OCI-LY7 (cell line): ENCODE measurements at regions not wholly inside any gene's neighbourhood (a gene's known extent, or its start where the extent isn't known, plus 50 kb on each side); places are given as distances from the start of the nearest gene placed in this dataset.

Source experiments
- BruUV-seq: library from RNA; stranded (reverse); fragments of 400-500 nt; replicated peaks from 2 replicates; lab custom pipeline; 2021; lab: Mats Ljungman, UMichigan
- CTCF ChIA-PET: fragments of 300-600 bp; sonication (Branson Sonifier 250); formaldehyde crosslinking; loops from one replicate; lab custom pipeline; 2022; ENCODE audit warnings: antibody characterized with exemption; ENCODE audit not compliant: unreplicated experiment; lab: Charles Lee
- POLR2A ChIA-PET: fragments of 300-600 bp; sonication (Branson Sonifier 250); formaldehyde crosslinking; loops from one replicate; lab custom pipeline; 2022; ENCODE audit warnings: antibody characterized with exemption; lab: Charles Lee
- DNase-seq: peaks from one replicate; pipeline ENCODE4 v3.0.0-alpha.2; 2015; ENCODE audit warnings: low spot score
- H2AFZ ChIP-seq: fragments of 200-600 bp; sonication (generic), shearing (Covaris generic); 2 replicates; pipeline ENCODE4 v1.6.1; 2014; ENCODE audit warnings: mild to moderate bottlenecking, antibody characterized with exemption, low read length, moderate library complexity
- H3K27ac ChIP-seq: fragments of 200-600 bp; sonication (generic); 2 replicates; pipeline ENCODE4 v1.5.1; 2014; ENCODE audit warnings: mixed run types, low read depth, mild to moderate bottlenecking, moderate library complexity, low read length, inconsistent platforms; ENCODE audit not compliant: poor library complexity, severe bottlenecking
- H3K36me3 ChIP-seq: fragments of 200-600 bp; sonication (generic); 2 replicates; pipeline ENCODE4 v1.6.1; 2014; ENCODE audit warnings: mild to moderate bottlenecking, antibody characterized with exemption, low read length, moderate library complexity, mixed read lengths; ENCODE audit not compliant: insufficient read depth
- H3K4me1 ChIP-seq: fragments of 200-600 bp; sonication (generic); 2 replicates; pipeline ENCODE4 v1.5.1; 2014; ENCODE audit warnings: mild to moderate bottlenecking, low read length; ENCODE audit not compliant: insufficient read depth, poor library complexity, severe bottlenecking
- H3K4me2 ChIP-seq: fragments of 200-600 bp; sonication (generic); 2 replicates; pipeline ENCODE4 v1.6.1; 2014; ENCODE audit warnings: mild to moderate bottlenecking, low read length
- H3K4me3 ChIP-seq: fragments of 200-600 bp; sonication (generic); 2 replicates; pipeline ENCODE4 v1.5.1; 2014; ENCODE audit warnings: mild to moderate bottlenecking, low read depth, low read length; ENCODE audit not compliant: poor library complexity, severe bottlenecking
- H3K79me2 ChIP-seq: fragments of 200-600 bp; sonication (generic); 2 replicates; pipeline ENCODE4 v1.6.1; 2016; ENCODE audit warnings: low read depth, mild to moderate bottlenecking, low read length, moderate library complexity, mixed read lengths; ENCODE audit not compliant: insufficient read depth
- H3K9me2 ChIP-seq: fragments of 200-600 bp; sonication (generic); 2 replicates; pipeline ENCODE4 v1.6.1; 2016; ENCODE audit warnings: mild to moderate bottlenecking, low read length, mixed read lengths; ENCODE audit not compliant: insufficient read depth
- H3K9me3 ChIP-seq: fragments of 200-600 bp; sonication (generic); 2 replicates; pipeline ENCODE4 v1.6.1; 2014; ENCODE audit warnings: mild to moderate bottlenecking, mixed run types, low read length, mixed read lengths
- H4K20me1 ChIP-seq: fragments of 200-600 bp; sonication (generic); 2 replicates; pipeline ENCODE4 v1.6.1; 2014; ENCODE audit warnings: mild to moderate bottlenecking, antibody characterized with exemption, low read length, moderate library complexity, mixed read lengths; ENCODE audit not compliant: insufficient read depth
- EZH2phosphoT487 ChIP-seq: fragments of 200-600 bp; sonication (generic); IDR thresholded peaks from 2 replicates; pipeline ENCODE4 v1.6.1; 2018; ENCODE audit warnings: low read depth, borderline replicate concordance, mild to moderate bottlenecking, mixed run types, antibody characterized with exemption, low read length, moderate library complexity, mixed read lengths
- intact Hi-C: fragments of 100-400 bp; cut with micrococcal nuclease; formaldehyde crosslinking; loops from one replicate; pipeline ENCODE4 v1.10.0; 2022; ENCODE audit not compliant: unreplicated experiment
- TF ChIP-seq, protein P1 (sequence below): fragments of 200-600 bp; sonication (generic); conservative IDR thresholded peaks from 2 replicates; pipeline ENCODE4 v1.5.1; 2014; ENCODE audit warnings: mild to moderate bottlenecking, antibody characterized with exemption, low read length, moderate library complexity, mixed read lengths

DNA sequence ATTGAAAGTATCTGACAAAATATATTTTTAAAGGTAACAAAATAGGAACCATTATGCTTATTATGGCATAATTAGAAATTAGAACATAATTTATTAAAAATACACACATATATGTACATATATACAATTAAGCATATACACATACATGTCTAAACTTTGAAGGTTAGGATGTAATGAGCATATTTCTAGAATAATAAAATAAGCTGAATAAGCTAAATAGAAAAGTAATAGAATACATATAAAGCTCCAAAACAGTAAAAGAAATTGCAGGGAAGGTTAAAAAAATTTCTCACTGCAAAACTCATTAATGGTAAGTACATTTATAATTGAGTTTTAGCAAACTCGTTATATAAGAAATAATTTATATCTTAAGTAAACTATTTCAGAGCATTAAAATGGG, 1561.5 kb upstream of the ZEB2 start:
- CTCF ChIA-PET, result no interaction called here
- POLR2A ChIA-PET, result no interaction called here
- Histone ChIP-seq H4K20me1 (no peaks in the 10 kb centered on the region), H3K27ac (no peak overlapping the region), H3K4me2 (no peak overlapping the region), H3K9me3 (no peaks in the 10 kb centered on the region), H3K79me2 (no peaks in the 10 kb centered on the region), H2AFZ (no peak overlapping the region), H3K4me1 (no peaks in the 10 kb centered on the region), H3K9me2 (no peaks in the 10 kb centered on the region), H3K36me3 (no peaks in the 10 kb centered on the region), H3K4me3 (no peak overlapping the region)
- no peak for DNase-seq
- no TSS peak for BruUV-seq
- no peak for TF ChIP-seq EZH2phosphoT487
- TF ChIP-seq, protein P1, sequence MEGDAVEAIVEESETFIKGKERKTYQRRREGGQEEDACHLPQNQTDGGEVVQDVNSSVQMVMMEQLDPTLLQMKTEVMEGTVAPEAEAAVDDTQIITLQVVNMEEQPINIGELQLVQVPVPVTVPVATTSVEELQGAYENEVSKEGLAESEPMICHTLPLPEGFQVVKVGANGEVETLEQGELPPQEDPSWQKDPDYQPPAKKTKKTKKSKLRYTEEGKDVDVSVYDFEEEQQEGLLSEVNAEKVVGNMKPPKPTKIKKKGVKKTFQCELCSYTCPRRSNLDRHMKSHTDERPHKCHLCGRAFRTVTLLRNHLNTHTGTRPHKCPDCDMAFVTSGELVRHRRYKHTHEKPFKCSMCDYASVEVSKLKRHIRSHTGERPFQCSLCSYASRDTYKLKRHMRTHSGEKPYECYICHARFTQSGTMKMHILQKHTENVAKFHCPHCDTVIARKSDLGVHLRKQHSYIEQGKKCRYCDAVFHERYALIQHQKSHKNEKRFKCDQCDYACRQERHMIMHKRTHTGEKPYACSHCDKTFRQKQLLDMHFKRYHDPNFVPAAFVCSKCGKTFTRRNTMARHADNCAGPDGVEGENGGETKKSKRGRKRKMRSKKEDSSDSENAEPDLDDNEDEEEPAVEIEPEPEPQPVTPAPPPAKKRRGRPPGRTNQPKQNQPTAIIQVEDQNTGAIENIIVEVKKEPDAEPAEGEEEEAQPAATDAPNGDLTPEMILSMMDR, result no peak
- intact Hi-C loops, result no loop called here

DNA sequence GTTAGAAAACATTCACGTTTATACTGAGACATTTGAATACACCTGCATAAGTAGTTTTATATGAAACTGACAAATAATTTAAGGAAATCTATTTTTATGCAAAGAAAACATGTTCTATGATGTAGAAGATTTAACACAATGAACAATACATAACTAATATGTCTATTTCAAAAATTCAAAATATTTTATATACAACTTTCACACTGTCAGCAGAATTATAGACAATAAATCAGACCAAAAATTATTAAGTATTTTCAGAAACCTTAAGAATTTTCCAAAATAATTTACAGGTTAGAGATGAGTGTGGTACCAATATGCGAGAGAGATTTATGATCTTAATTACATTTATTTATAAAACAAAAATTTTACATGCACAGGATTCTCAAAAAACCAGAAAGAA, 1561.0 kb upstream of the ZEB2 start:
- no TSS peak for BruUV-seq
- no peak for DNase-seq
- POLR2A ChIA-PET, result no interaction called here
- Histone ChIP-seq H2AFZ (no peak overlapping the region), H3K9me2 (no peaks in the 10 kb centered on the region), H3K4me2 (no peak overlapping the region), H4K20me1 (no peaks in the 10 kb centered on the region), H3K79me2 (no peaks in the 10 kb centered on the region), H3K27ac (no peak overlapping the region), H3K4me1 (no peaks in the 10 kb centered on the region), H3K36me3 (no peaks in the 10 kb centered on the region), H3K9me3 (no peaks in the 10 kb centered on the region), H3K4me3 (no peak overlapping the region)
- intact Hi-C loops, result no loop called here
- TF ChIP-seq, protein P1, result no peak
- TF ChIP-seq EZH2phosphoT487, result no peak
- CTCF ChIA-PET, result no interaction called here

DNA sequence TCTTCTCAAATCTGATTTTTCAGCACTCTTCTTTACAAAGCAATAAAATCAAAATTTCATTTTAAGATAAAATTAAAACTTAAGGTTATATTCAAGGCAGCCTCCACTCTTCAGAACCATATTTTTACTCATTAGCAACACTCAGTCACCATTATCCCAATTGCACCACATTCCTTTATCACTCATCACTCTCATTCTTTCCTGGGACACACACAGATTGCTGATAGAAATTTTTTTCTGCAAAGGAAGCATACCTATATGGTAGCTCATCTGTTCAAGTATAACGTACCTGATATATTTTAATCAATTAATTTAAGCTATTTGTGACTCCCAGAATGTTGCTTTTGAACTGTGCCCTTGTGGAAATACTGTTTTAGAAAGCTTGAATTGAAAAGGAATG, 1559.3 kb upstream of the ZEB2 start:
- DNase-seq, result no peak
- Histone ChIP-seq H3K79me2 (no peaks in the 10 kb centered on the region), H4K20me1 (no peaks in the 10 kb centered on the region), H3K4me2 (no peak overlapping the region), H3K27ac (no peak overlapping the region), H2AFZ (no peak overlapping the region), H3K4me1 (no peaks in the 10 kb centered on the region), H3K4me3 (no peak overlapping the region), H3K9me2 (no peaks in the 10 kb centered on the region), H3K9me3 (no peaks in the 10 kb centered on the region), H3K36me3 (no peaks in the 10 kb centered on the region)
- POLR2A ChIA-PET, result interaction anchor here (0.6 kb wide), 1 partner anchor 10 kb away, joined by 5 read pairs; no protein-coding TSS in a partner anchor
- no peak for TF ChIP-seq EZH2phosphoT487
- TF ChIP-seq, protein P1, result no peak
- intact Hi-C loops, result no loop called here
- no TSS peak for BruUV-seq
- CTCF ChIA-PET, result no interaction called here
